ENCODE measurements at regions not wholly inside any gene's neighbourhood (a gene's known extent, or its start where the extent isn't known, plus 50 kb on each side); places are given as distances from the start of the nearest gene placed in this dataset.

- no peak for ATAC-seq
- no peak for DNase-seq (ENCODE audit: extremely low read depth in 1 of 4, low spot score in 3 of 4)
- BruUV-seq (replicated peaks): no TSS peak
- no peaks in the 10 kb centered on the region for H3K9me3 ChIP-seq (replicated peaks; ENCODE audit: control insufficient read depth, insufficient read depth, low read depth, low read length)
- H3K9ac ChIP-seq (ENCODE audit: insufficient read depth in 1 of 2, low read depth in 2 of 2, low read length in 2 of 2): no peak overlapping the region
- no peaks in the 10 kb centered on the region for H3K79me2 ChIP-seq (ENCODE audit: control insufficient read depth, insufficient read depth, low read length)
- H3K27me3 ChIP-seq (ENCODE audit: control insufficient read depth in 2 of 2, insufficient read depth in 2 of 2, low read length in 2 of 2): no peaks in the 10 kb centered on the region
- intact Hi-C loops (cut with micrococcal nuclease) (no loop called here), in situ Hi-C loops (cut with MboI) (no loop called here)
- no peak for FAIRE-seq
- TF ChIP-seq CBFB (CRISPR knock-in tag; IDR thresholded peaks at IDR 0.05): no peak
- TF ChIP-seq, protein P1, sequence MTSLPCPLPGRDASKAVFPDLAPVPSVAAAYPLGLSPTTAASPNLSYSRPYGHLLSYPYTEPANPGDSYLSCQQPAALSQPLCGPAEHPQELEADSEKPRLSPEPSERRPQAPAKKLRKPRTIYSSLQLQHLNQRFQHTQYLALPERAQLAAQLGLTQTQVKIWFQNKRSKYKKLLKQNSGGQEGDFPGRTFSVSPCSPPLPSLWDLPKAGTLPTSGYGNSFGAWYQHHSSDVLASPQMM (CRISPR knock-in tag; IDR thresholded peaks at IDR 0.05): no peak
- no peak for TF ChIP-seq ZNF12 (CRISPR knock-in tag; IDR thresholded peaks at IDR 0.05)
- no peak for TF ChIP-seq COPS2 (conservative IDR thresholded peaks at IDR 0.05)
- ChIA-PET CTCF (ENCODE audit: low intra/inter-chr PET ratio) (no interaction called here), POLR2A (no interaction called here)
- no peak overlapping the region for H3K4me3 ChIP-seq
- H3K4me2 ChIP-seq (ENCODE audit: insufficient read depth, low read length): no peak overlapping the region
- H3K4me1 ChIP-seq (replicated peaks in 1 of 2; ENCODE audit: control insufficient read depth in 2 of 2, insufficient read depth in 2 of 2, low read length in 2 of 2): no peaks in the 10 kb centered on the region
- H3K27ac ChIP-seq (ENCODE audit: extremely low read depth, low read depth, low read length): no peak overlapping the region
- no peaks in the 10 kb centered on the region for H3K36me3 ChIP-seq (ENCODE audit: control insufficient read depth, insufficient read depth, low read length)
- H2AFZ ChIP-seq (ENCODE audit: low read depth, low read length): no peak overlapping the region
- H3K9me1 ChIP-seq (ENCODE audit: control insufficient read depth, insufficient read depth, low read length): no peaks in the 10 kb centered on the region
- no peaks in the 10 kb centered on the region for H4K20me1 ChIP-seq (replicated peaks; ENCODE audit: control insufficient read depth, insufficient read depth, low read length)
- WGBS (ENCODE audit: insufficient coverage, low coverage, missing lambda C conversion rate): 0% methylated on average over 2 of the region's 2 CpGs
These were observed 180.1 kb downstream of the POSTN start for GRCh38 chr13:37418490-37418889.

DNA sequence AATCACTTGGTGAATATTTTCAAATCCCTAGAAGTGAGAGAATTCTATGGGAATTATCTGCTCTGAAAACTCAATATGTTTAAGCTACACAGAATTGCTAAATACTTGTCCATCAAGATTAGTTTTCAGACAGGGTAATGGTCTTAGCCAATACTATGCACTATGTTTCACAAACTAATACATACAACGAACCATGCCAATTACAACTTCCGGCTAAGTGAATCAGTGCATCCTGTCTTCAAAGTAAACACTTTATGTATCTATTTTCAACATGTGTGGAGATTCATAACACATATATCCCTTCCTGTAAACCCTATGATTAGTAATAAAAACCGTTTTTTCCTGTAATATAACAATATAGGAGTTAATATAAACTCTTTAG lies 181.5 kb downstream of the POSTN start:
- Histone ChIP-seq H3K79me2 (ENCODE audit: control insufficient read depth, insufficient read depth, low read length) (no peaks in the 10 kb centered on the region), H3K4me3 (no peak overlapping the region), H3K9me1 (ENCODE audit: control insufficient read depth, insufficient read depth, low read length) (no peaks in the 10 kb centered on the region), H3K27me3 (ENCODE audit: control insufficient read depth in 2 of 2, insufficient read depth in 2 of 2, low read length in 2 of 2) (no peaks in the 10 kb centered on the region), H3K4me1 (replicated peaks in 1 of 2; ENCODE audit: control insufficient read depth in 2 of 2, insufficient read depth in 2 of 2, low read length in 2 of 2) (no peaks in the 10 kb centered on the region), H2AFZ (ENCODE audit: low read depth, low read length) (no peak overlapping the region), H4K20me1 (replicated peaks; ENCODE audit: control insufficient read depth, insufficient read depth, low read length) (no peaks in the 10 kb centered on the region), H3K36me3 (ENCODE audit: control insufficient read depth, insufficient read depth, low read length) (no peaks in the 10 kb centered on the region), H3K4me2 (ENCODE audit: insufficient read depth, low read length) (no peak overlapping the region), H3K27ac (ENCODE audit: extremely low read depth, low read depth, low read length) (no peak overlapping the region), H3K9me3 (replicated peaks; ENCODE audit: control insufficient read depth, insufficient read depth, low read depth, low read length) (no peaks in the 10 kb centered on the region), H3K9ac (ENCODE audit: insufficient read depth in 1 of 2, low read depth in 2 of 2, low read length in 2 of 2) (no peak overlapping the region)
- POLR2A ChIA-PET: no interaction called here
- DNase-seq (ENCODE audit: extremely low read depth in 1 of 4, low spot score in 3 of 4) (no peak), ATAC-seq (no peak), FAIRE-seq (no peak)
- CTCF ChIA-PET (ENCODE audit: low intra/inter-chr PET ratio): no interaction called here
- 0% methylated on average over 3 of the region's 3 CpGs for WGBS (ENCODE audit: insufficient coverage, low coverage, missing lambda C conversion rate)
- TF ChIP-seq BCL6 (CRISPR knock-in tag; IDR thresholded peaks at IDR 0.05) (no peak), BHLHE40 (IDR thresholded peaks at IDR 0.05; ENCODE audit: low read length) (no peak), ZNF174 (CRISPR knock-in tag; IDR thresholded peaks at IDR 0.05) (no peak), NELFE (IDR thresholded peaks at IDR 0.05; ENCODE audit: insufficient read depth, insufficient read length) (no peak), SMARCA4 (IDR thresholded peaks at IDR 0.05) (no peak), ZNF655 (CRISPR knock-in tag; IDR thresholded peaks at IDR 0.05) (no peak), ZNF444 (CRISPR knock-in tag; IDR thresholded peaks at IDR 0.05) (no peak), BRF1 (IDR thresholded peaks at IDR 0.05; ENCODE audit: borderline replicate concordance, extremely low read depth, insufficient read length) (no peak)
- intact Hi-C loops (cut with micrococcal nuclease): no loop called here
- in situ Hi-C loops (cut with MboI): no loop called here
- no TSS peak for BruUV-seq (replicated peaks)
